Immature natural killer cell (primary cell): ENCODE measurements at regions not wholly inside any gene's neighbourhood (a gene's known extent, or its start where the extent isn't known, plus 50 kb on each side); places are given as distances from the start of the nearest gene placed in this dataset.
"Not testable (repeated sequence)": the region's sequence is repeated elsewhere in the genome, so short reads cannot be mapped to it uniquely, and the experiment has no call there.

Source experiments
- DNase-seq, 3 donors: peaks; one replicate each; pipeline ENCODE4 v3.0.0; 2022; ENCODE audit warnings: mixed read lengths in 1 of 3
- H3K27ac Mint-ChIP-seq, 6 donors: one replicate each; pipeline ENCODE4 v1.8.0; 2020; ENCODE audit warnings: mixed read lengths in 6 of 6, mild to moderate bottlenecking in 5 of 6, inconsistent platforms in 4 of 6, moderate library complexity in 3 of 6
- H3K27me3 Mint-ChIP-seq, 3 donors: one replicate each; pipeline ENCODE4 v1.8.0; 2020 to 2021; ENCODE audit warnings: low read depth in 3 of 3, mild to moderate bottlenecking in 3 of 3, mixed read lengths in 3 of 3, moderate library complexity in 3 of 3, inconsistent platforms in 1 of 3
- H3K36me3 Mint-ChIP-seq, 3 donors: one replicate each; pipeline ENCODE4 v1.8.0; 2020; ENCODE audit warnings: mixed read lengths in 3 of 3, inconsistent platforms in 2 of 3, mild to moderate bottlenecking in 2 of 3
- H3K4me1 Mint-ChIP-seq, 2 donors: one replicate each; pipeline ENCODE4 v1.8.0; 2020; ENCODE audit warnings: inconsistent platforms in 2 of 2, mild to moderate bottlenecking in 2 of 2, mixed read lengths in 2 of 2, moderate library complexity in 1 of 2
- H3K4me3 Mint-ChIP-seq, 5 donors: one replicate each; pipeline ENCODE4 v1.8.0; 2020; ENCODE audit warnings: mild to moderate bottlenecking in 5 of 5, mixed read lengths in 5 of 5, inconsistent platforms in 3 of 5, moderate library complexity in 3 of 5
- H3K9me3 Mint-ChIP-seq, 6 donors: one replicate each; pipeline ENCODE4 v1.8.0; 2020; ENCODE audit warnings: mild to moderate bottlenecking in 6 of 6, mixed read lengths in 6 of 6, inconsistent platforms in 4 of 6, moderate library complexity in 3 of 6

DNA sequence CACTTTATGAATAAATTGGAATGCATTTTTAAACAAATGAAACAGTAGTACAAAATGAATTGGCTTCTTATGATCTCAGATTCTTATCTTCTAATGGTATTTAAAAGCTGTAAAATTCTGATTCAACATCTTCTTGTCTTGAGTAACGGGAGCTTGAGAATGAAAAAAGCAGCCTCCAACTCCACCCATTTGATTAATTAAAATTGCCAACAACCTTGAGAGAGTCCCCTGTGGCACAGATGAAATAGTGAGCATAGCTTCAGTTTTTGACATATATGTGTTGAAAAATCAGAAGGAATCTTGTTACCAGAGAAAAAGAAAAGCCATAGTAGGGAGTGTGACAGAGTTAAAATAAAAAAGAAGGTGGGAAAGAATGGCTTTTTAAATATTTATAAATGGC, 1426.1 kb upstream of the CDH8 start:
- Mint-ChIP-seq H3K27ac (no peak overlapping the region), H3K27me3 (no peaks in the 10 kb centered on the region), H3K4me1 (no peaks in the 10 kb centered on the region), H3K4me3 (no peak overlapping the region), H3K36me3 (no peaks in the 10 kb centered on the region), H3K9me3 (peaks cover 9 to 59% (median 22%) of the 10 kb centered on the region in 6 donors)
- no peak for DNase-seq

DNA sequence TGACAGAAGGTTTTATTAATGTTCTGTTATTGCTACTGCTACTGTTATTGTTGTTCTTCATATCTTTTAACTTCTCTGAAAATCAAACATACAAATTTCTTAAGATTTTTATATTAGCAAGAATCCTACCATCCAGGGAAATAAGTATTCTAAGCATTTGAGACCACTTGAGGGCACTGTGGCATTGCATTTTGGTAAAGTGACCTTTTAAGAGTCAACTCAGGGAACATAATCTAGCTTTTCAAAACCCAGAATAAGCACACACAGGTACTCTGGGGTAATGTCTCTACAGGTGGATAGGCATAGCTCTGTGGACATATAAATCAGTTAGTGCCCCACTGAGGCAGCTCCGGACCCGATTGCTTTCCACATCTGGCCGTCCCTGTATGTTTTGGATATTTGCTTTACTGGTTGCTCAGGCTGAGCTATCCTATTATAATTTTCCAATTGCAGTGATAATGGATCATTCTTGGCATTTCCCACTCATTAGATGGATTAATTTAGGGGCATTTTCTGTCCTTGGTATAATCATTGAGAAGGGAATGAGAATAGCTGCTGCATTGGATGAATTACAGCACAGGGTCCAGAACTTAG, 1425.1 kb upstream of the CDH8 start:
- no peaks in the 10 kb centered on the region for H3K36me3 Mint-ChIP-seq

DNA sequence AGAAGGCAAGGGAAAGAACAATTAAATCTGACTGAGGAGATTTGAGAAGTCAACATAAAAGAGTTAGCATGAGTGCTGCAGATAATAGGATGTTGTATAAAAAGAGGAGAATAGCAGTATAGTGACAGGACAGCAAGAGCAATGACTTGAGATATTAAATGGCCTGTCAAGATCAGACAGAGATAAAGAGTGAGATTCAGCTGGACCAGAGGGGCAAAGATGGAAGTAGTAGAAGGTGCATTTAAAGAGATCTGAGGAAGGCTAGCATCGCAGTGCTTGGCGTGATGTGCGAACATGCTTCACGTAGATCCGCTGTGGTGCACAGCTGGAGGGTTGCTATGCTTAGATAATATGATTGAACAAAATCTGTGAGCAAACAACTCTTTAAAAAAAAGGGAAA, 1422.6 kb upstream of the CDH8 start:
- no peak for DNase-seq
- Mint-ChIP-seq H3K27me3 (peaks cover 0 to 2% (median 0%) of the 10 kb centered on the region in 3 donors), H3K27ac (no peak overlapping the region), H3K4me3 (no peak overlapping the region), H3K36me3 (no peaks in the 10 kb centered on the region), H3K9me3 (peaks cover 9 to 42% (median 15%) of the 10 kb centered on the region in 6 donors), H3K4me1 (no peaks in the 10 kb centered on the region)

More for the DNA sequence above, 1425.1 kb upstream of the CDH8 start:
- H3K4me3 Mint-ChIP-seq = no peak overlapping the region
- no peak for DNase-seq
- no peaks in the 10 kb centered on the region for H3K4me1 Mint-ChIP-seq
- no peak overlapping the region for H3K27ac Mint-ChIP-seq
- peaks cover 0 to 2% (median 0%) of the 10 kb centered on the region in 3 donors for H3K27me3 Mint-ChIP-seq
- peaks cover 7 to 55% (median 21%) of the 10 kb centered on the region in 6 donors for H3K9me3 Mint-ChIP-seq

DNA sequence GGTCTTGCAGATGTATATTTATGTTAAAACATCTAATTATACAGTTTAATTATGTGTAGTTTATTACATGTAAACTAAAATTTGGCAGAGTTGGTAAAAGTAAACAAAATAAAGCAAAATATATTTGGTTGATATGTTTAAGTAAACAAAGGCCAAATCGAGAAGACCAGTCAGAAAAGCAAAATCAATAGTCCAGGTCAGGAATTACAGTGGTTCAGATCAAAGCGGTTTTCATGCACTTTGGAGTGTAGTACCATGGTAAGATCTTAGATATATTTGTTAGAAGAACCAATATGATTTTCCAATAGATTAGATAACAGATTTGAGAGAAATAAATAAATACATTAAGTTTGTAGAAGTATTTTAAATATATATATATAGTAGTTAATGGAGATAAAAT, 1421.6 kb upstream of the CDH8 start:
- peaks cover 12 to 46% (median 17%) of the 10 kb centered on the region in 6 donors for H3K9me3 Mint-ChIP-seq
- H3K4me1 Mint-ChIP-seq = no peaks in the 10 kb centered on the region
- peaks cover 0 to 2% (median 0%) of the 10 kb centered on the region in 3 donors for H3K27me3 Mint-ChIP-seq
- no peak for DNase-seq
- H3K4me3 Mint-ChIP-seq = no peak overlapping the region
- no peak overlapping the region for H3K27ac Mint-ChIP-seq
- H3K36me3 Mint-ChIP-seq = no peaks in the 10 kb centered on the region

DNA sequence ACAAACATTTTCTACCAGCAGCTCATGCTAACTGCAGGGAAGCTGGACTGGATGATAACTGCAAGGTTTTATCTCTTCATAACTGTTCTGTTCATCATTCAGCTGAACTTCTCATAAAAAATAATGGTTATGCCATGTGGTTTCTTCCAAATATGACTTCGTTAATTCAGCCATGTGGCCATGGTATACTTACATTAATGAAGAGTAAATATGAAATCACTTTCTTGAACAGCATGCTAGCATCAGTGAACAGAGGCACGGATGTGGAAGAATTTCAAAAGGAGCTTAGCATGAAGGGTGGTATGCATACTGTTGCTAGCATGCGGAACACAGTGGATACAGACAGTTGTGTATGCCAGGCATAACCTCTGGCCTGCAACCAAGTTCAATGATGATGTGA, 1417.0 kb upstream of the CDH8 start:
- Mint-ChIP-seq H3K4me3 (no peak overlapping the region), H3K4me1 (no peaks in the 10 kb centered on the region), H3K27ac (no peak overlapping the region), H3K9me3 (peaks cover 9 to 41% (median 20%) of the 10 kb centered on the region in 6 donors), H3K36me3 (no peaks in the 10 kb centered on the region), H3K27me3 (peaks cover 0 to 2% (median 1%) of the 10 kb centered on the region in 3 donors)
- no peak for DNase-seq

DNA sequence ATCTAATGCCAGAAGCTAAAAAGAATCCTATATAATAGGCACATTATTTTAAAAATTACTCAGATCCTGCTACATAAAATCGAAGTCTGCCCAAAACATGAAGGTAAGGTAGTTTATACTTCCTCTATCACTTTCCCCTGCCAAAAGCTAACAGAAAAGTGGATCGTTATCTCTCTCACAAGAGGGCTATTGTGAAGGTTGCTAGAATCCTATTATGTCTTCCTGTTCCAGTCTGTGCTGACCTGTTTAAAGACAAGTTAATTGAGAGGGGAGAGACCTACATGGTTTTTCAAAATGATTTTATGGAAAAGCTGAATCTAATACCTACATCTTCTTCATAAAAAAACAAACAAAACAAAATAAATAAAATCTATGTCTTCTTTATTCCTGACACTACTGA, 1410.9 kb upstream of the CDH8 start:
- Mint-ChIP-seq H3K36me3 (no peaks in the 10 kb centered on the region), H3K27me3 (peaks cover 0 to 3% (median 0%) of the 10 kb centered on the region in 3 donors), H3K4me1 (no peaks in the 10 kb centered on the region), H3K27ac (no peak overlapping the region), H3K9me3 (peaks cover 7 to 42% (median 16%) of the 10 kb centered on the region in 6 donors), H3K4me3 (no peak overlapping the region)
- DNase-seq = no peak

DNA sequence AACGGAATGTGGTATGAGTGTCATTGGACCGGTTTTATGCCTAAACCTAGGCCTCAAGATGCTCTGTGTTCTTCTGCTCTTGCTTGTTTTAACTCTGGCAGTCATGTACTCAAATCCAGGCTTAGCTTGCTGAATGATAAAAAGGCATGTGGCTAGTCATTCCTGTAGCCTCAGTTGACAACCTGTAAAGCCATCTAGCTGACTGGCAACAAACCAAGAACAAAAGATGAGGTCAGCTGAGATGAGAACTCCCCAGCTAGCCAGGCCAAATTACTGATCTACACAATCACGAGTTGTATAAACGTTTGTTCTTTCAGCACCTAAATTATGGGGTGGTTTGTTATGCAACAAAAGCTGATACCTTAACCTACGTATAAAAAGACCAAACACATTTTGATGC, 1406.0 kb upstream of the CDH8 start:
- Mint-ChIP-seq H3K27ac (no peak overlapping the region), H3K4me1 (no peaks in the 10 kb centered on the region), H3K4me3 (no peak overlapping the region), H3K9me3 (peaks cover 7 to 43% (median 23%) of the 10 kb centered on the region in 6 donors), H3K27me3 (peaks cover 0 to 2% (median 2%) of the 10 kb centered on the region in 3 donors), H3K36me3 (peaks cover 0 to 4% (median 0%) of the 10 kb centered on the region in 3 donors)
- DNase-seq = no peak

DNA sequence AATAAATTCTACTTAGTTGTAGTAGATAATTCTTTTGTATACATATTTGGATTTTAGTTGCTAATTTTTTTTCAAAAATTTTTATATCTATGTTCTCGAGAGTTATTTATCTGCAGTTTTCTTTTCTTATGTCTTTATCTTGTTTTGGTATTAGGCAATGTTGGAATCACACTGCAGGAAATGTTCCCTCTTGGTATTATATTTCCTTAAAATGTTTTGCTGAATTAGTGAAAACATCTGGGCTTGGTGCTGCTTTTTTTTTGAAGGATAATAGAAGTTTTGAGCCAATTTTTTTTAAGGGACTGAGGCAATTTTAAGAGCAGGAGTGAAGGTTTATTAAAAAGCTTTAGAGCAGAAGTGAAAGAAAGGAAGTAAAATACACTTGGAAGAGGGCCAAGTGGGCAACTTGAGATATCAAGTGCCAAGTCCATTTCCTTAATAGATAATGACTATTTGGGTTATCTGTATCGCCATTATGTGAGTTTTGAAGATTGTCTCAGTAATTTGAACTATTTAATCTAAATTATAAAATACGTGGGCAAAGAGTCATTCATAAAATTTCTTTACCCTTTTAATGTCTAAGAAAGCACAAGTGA, 1390.1 kb upstream of the CDH8 start:
- H3K4me3 Mint-ChIP-seq = no peak overlapping the region
- peaks cover 7 to 59% (median 30%) of the 10 kb centered on the region in 6 donors for H3K9me3 Mint-ChIP-seq
- no peaks in the 10 kb centered on the region for H3K27me3 Mint-ChIP-seq
- no peaks in the 10 kb centered on the region for H3K4me1 Mint-ChIP-seq
- no peak overlapping the region for H3K27ac Mint-ChIP-seq
- no peak for DNase-seq
- H3K36me3 Mint-ChIP-seq = peaks cover 0 to 3% (median 0%) of the 10 kb centered on the region in 3 donors

DNA sequence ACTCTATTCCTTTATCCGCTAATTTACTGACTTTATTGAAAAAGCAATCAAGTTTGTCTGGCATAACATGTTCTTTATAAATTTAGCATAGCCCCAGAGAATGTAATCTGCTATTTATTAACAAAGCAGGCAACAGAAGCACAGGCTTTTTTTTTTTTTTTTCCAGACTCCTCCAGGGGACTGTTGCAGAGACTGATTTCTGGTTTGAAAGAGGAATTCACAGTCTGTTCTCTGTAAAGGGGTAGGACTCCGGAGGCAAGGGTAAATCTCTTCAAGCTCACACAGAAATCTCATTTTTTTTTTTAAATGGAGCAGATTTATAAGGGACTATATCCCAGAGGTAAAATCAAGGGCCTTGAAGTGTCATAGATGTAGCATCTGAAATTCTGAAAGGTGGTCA, 1386.5 kb upstream of the CDH8 start:
- Mint-ChIP-seq H3K27ac (no peak overlapping the region), H3K9me3 (peaks cover 6 to 57% (median 23%) of the 10 kb centered on the region in 6 donors), H3K4me1 (no peaks in the 10 kb centered on the region), H3K4me3 (no peak overlapping the region), H3K27me3 (peaks cover 0 to 2% (median 0%) of the 10 kb centered on the region in 3 donors), H3K36me3 (peaks cover 0 to 3% (median 0%) of the 10 kb centered on the region in 3 donors)
- no peak for DNase-seq

DNA sequence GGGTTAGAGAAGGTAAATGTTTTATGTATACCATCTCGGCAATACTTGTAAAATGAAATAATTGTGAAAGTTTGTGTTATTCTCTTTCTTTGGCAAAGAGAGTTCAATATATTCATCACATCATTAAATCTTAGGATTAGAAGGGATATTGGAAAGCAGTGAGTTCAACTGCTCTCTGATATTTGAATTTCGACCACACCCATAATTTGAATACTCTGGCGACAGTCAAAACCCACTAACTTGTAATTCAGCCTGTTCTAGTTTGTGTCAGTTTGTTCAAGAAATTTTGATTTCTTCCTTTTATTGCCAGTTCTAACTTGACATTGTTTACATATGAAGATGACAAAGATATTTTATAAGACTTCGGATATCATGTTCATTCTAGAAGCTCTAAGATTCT, 1380.5 kb upstream of the CDH8 start:
- Mint-ChIP-seq H3K36me3 (peaks cover 0 to 4% (median 0%) of the 10 kb centered on the region in 3 donors), H3K27ac (no peak overlapping the region), H3K4me1 (no peaks in the 10 kb centered on the region), H3K27me3 (peaks cover 0 to 2% (median 0%) of the 10 kb centered on the region in 3 donors), H3K4me3 (no peak overlapping the region), H3K9me3 (peaks cover 3 to 66% (median 15%) of the 10 kb centered on the region in 6 donors)
- DNase-seq = no peak

DNA sequence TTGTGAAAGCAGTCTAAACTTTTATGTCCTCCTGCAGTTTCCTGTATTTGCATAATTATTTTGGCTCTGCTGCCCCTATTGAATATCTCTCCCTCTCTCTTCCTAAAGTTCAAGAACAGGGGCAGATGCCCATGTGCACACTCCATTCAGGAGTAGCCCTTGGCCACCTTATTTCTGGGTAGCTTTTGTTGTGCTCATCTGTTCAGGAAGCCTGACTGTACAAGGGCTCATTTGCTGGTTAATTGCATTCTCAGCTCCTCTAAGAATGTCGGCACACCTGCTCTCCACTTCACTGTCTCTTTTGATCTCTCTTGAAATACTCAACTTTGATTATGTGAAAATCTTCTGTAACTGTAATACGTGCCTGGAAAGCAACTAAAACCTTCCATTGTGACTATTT, 1378.8 kb upstream of the CDH8 start:
- Mint-ChIP-seq H3K4me3 (no peak overlapping the region), H3K4me1 (no peaks in the 10 kb centered on the region), H3K9me3 (peaks cover 1 to 67% (median 14%) of the 10 kb centered on the region in 6 donors), H3K36me3 (peaks cover 0 to 4% (median 0%) of the 10 kb centered on the region in 3 donors), H3K27me3 (peaks cover 0 to 2% (median 0%) of the 10 kb centered on the region in 3 donors), H3K27ac (no peak overlapping the region)
- DNase-seq = no peak

DNA sequence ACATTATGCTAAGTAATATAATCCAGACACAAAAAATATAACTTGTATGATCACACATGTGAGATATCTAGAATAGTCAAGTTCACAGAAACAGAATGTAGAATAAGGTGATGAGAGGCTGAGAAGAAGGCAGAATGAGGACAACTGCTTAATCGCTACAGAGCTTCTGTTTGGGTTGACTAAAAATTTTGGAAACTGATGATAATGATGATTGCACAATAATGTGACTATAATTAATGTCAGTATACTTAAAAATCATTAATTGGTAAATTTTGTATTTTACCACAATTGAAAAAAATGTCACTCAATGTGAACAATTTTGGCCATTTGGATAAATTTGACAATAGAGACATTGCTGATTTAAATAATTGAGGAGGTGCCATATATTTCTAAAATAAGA, 1374.4 kb upstream of the CDH8 start:
- DNase-seq = no peak

DNA sequence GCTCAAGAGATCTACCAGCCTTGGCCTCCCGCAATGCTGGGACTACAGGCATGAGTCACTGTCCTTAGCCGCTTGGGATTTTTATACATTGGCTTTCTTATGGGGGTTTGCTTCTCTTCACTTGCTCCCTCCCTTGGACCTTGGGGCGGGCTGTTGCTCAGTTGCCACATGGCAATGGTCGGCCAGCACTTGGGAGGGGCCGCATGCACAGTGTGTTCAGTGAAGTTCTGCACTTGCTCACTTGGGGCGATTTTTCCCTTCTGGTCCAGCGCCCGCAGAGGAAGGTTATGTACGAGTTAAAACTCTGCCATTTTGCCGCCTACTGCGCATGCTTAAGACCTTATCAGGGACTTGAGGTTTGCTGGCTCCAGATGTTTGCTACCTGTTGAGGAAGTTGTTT, 1367.6 kb upstream of the CDH8 start:
- no peaks in the 10 kb centered on the region for H3K36me3 Mint-ChIP-seq
- no peaks in the 10 kb centered on the region for H3K4me1 Mint-ChIP-seq
- no peak for DNase-seq
- peaks cover 6 to 55% (median 24%) of the 10 kb centered on the region in 6 donors for H3K9me3 Mint-ChIP-seq
- no peak overlapping the region for H3K27ac Mint-ChIP-seq
- H3K4me3 Mint-ChIP-seq = no peak overlapping the region
- peaks cover 0 to 1% (median 0%) of the 10 kb centered on the region in 3 donors for H3K27me3 Mint-ChIP-seq

More for the DNA sequence above, 1374.4 kb upstream of the CDH8 start:
- Mint-ChIP-seq H3K9me3 (peaks cover 1 to 57% (median 16%) of the 10 kb centered on the region in 6 donors), H3K36me3 (peaks cover 0 to 4% (median 0%) of the 10 kb centered on the region in 3 donors), H3K4me1 (no peaks in the 10 kb centered on the region), H3K27ac (no peak overlapping the region), H3K4me3 (no peak overlapping the region), H3K27me3 (peaks cover 0 to 1% (median 0%) of the 10 kb centered on the region in 3 donors)

DNA sequence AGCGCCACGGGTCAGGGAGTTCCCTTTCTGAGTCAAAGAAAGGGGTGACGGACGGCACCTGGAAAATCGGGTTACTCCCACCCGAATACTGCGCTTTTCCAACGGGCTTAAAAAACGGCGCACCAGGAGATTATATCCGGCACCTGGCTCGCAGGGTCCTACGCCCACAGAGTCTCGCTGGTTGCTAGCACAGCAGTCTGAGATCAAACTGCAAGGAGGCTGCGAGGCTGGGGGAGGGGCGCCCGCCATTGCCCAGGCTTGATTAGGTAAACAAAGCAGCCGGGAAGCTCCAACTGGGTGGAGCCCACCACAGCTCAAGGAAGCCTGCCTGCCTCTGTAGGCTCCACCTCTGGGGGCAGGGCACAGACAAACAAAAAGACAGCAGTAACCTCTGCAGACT, 1352.0 kb upstream of the CDH8 start:
- not testable (repeated sequence) for H3K36me3 Mint-ChIP-seq, H3K4me3 Mint-ChIP-seq, H3K4me1 Mint-ChIP-seq, DNase-seq, H3K27ac Mint-ChIP-seq, H3K27me3 Mint-ChIP-seq
- H3K9me3 Mint-ChIP-seq = peaks cover 2 to 24% (median 5%) of the 10 kb centered on the region in 6 donors
